ENCODE measurements at regions not wholly inside any gene's neighbourhood (a gene's known extent, or its start where the extent isn't known, plus 50 kb on each side); places are given as distances from the start of the nearest gene placed in this dataset.

- no peak overlapping the region for H3K27ac Mint-ChIP-seq
- peaks cover 9% of the 10 kb centered on the region for H3K9me3 Mint-ChIP-seq (ENCODE audit: low read depth)
- no peaks in the 10 kb centered on the region for H3K27me3 Mint-ChIP-seq
- DNase-seq (ENCODE audit: low spot score, unreplicated experiment) = no peak
- H3K36me3 Mint-ChIP-seq (ENCODE audit: insufficient read depth) = no peaks in the 10 kb centered on the region
- no peak for TF ChIP-seq CTCF (IDR thresholded peaks at IDR 0.05; ENCODE audit: unreplicated experiment)
- peaks cover 13% of the 10 kb centered on the region for H3K4me1 Mint-ChIP-seq (ENCODE audit: low read depth)
- H3K4me3 Mint-ChIP-seq (ENCODE audit: low read depth) = no peak overlapping the region
Measured at GRCh38 chr10:29037348-29038113, 251.3 kb upstream of the LYZL1 start.

GRCh38 chr10:29039091-29039490 is 249.8 kb upstream of the LYZL1 start:
- Mint-ChIP-seq H3K4me3 (ENCODE audit: low read depth) (no peak overlapping the region), H3K36me3 (ENCODE audit: insufficient read depth) (no peaks in the 10 kb centered on the region), H3K9me3 (ENCODE audit: low read depth) (peaks cover 13% of the 10 kb centered on the region), H3K4me1 (ENCODE audit: low read depth) (no peaks in the 10 kb centered on the region), H3K27ac (no peak overlapping the region), H3K27me3 (no peaks in the 10 kb centered on the region)
- no peak for DNase-seq (ENCODE audit: low spot score, unreplicated experiment)
- no peak for TF ChIP-seq CTCF (IDR thresholded peaks at IDR 0.05; ENCODE audit: unreplicated experiment)

GRCh38 chr10:29039677-29040189 is 249.1 kb upstream of the LYZL1 start:
- DNase-seq (ENCODE audit: low spot score, unreplicated experiment) = no peak
- Mint-ChIP-seq H3K27me3 (no peaks in the 10 kb centered on the region), H3K27ac (no peak overlapping the region), H3K4me3 (ENCODE audit: low read depth) (no peak overlapping the region), H3K4me1 (ENCODE audit: low read depth) (no peaks in the 10 kb centered on the region), H3K9me3 (ENCODE audit: low read depth) (peaks cover 13% of the 10 kb centered on the region), H3K36me3 (ENCODE audit: insufficient read depth) (no peaks in the 10 kb centered on the region)
- TF ChIP-seq CTCF (IDR thresholded peaks at IDR 0.05; ENCODE audit: unreplicated experiment) = no peak

- TF ChIP-seq CTCF (IDR thresholded peaks at IDR 0.05; ENCODE audit: unreplicated experiment) = no peak
- Mint-ChIP-seq H3K36me3 (ENCODE audit: insufficient read depth) (no peaks in the 10 kb centered on the region), H3K4me1 (ENCODE audit: low read depth) (no peaks in the 10 kb centered on the region), H3K9me3 (ENCODE audit: low read depth) (peaks cover 13% of the 10 kb centered on the region), H3K27ac (no peak overlapping the region), H3K4me3 (ENCODE audit: low read depth) (no peak overlapping the region), H3K27me3 (no peaks in the 10 kb centered on the region)
- no peak for DNase-seq (ENCODE audit: low spot score, unreplicated experiment)
Measured at GRCh38 chr10:29041616-29042015, 247.3 kb upstream of the LYZL1 start.

- no peak for DNase-seq (ENCODE audit: low spot score, unreplicated experiment)
- H3K27me3 Mint-ChIP-seq = no peaks in the 10 kb centered on the region
- H3K36me3 Mint-ChIP-seq (ENCODE audit: insufficient read depth) = no peaks in the 10 kb centered on the region
- H3K4me3 Mint-ChIP-seq (ENCODE audit: low read depth) = no peak overlapping the region
- no peaks in the 10 kb centered on the region for H3K9me3 Mint-ChIP-seq (ENCODE audit: low read depth)
- no peak for TF ChIP-seq CTCF (IDR thresholded peaks at IDR 0.05; ENCODE audit: unreplicated experiment)
- H3K4me1 Mint-ChIP-seq (ENCODE audit: low read depth) = peaks cover 6% of the 10 kb centered on the region
- no peak overlapping the region for H3K27ac Mint-ChIP-seq
Measured at GRCh38 chr10:29048506-29048905, 240.4 kb upstream of the LYZL1 start.

Data from progenitor cell of endocrine pancreas (in vitro differentiated cells).